22Rv1 (cell line): ENCODE measurements at regions not wholly inside any gene's neighbourhood (a gene's known extent, or its start where the extent isn't known, plus 50 kb on each side); places are given as distances from the start of the nearest gene placed in this dataset.

Experiments used
- H3K27ac ChIP-seq: fragments of 450-650 bp; 2 replicates; pipeline ENCODE4 v1.5.1; 2017
- ZFX ChIP-seq: fragments of 450-650 bp; IDR thresholded peaks from 2 replicates; pipeline ENCODE4 v1.6.1; 2017; ENCODE audit warnings: antibody characterized with exemption, borderline replicate concordance
- TF ChIP-seq, protein P1 (sequence below): fragments of 450-650 bp; IDR thresholded peaks from 2 replicates; pipeline ENCODE4 v1.5.1; 2017; ENCODE audit warnings: mild to moderate bottlenecking

DNA sequence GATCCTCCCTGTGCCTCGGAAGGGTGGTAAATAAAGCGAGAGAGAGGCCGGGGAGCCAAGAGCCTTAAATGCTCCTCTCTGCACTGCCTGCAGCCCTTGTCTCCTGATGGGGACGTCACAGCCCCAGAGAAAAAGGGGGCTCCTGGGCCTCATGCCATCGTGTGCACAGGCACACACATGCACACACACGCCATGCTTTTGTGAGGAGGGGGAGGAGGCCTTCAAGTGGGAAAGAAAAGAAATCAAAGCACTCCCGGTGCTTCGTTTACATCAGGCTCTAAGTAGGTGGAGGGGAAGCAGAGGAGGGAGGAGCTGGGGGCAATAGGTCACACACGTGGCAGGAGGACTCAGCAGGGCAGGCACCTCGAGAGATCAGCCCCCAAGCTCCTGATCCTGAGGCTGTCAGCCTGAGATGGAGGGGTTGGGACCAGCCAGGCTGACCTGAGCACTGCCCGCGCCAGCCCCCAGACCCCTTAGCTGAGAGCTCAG is 68.2 kb upstream of the NECTIN1 start:
- TF ChIP-seq, protein P1, sequence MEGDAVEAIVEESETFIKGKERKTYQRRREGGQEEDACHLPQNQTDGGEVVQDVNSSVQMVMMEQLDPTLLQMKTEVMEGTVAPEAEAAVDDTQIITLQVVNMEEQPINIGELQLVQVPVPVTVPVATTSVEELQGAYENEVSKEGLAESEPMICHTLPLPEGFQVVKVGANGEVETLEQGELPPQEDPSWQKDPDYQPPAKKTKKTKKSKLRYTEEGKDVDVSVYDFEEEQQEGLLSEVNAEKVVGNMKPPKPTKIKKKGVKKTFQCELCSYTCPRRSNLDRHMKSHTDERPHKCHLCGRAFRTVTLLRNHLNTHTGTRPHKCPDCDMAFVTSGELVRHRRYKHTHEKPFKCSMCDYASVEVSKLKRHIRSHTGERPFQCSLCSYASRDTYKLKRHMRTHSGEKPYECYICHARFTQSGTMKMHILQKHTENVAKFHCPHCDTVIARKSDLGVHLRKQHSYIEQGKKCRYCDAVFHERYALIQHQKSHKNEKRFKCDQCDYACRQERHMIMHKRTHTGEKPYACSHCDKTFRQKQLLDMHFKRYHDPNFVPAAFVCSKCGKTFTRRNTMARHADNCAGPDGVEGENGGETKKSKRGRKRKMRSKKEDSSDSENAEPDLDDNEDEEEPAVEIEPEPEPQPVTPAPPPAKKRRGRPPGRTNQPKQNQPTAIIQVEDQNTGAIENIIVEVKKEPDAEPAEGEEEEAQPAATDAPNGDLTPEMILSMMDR, result no peak
- no peak for TF ChIP-seq ZFX
- no peak overlapping the region for H3K27ac ChIP-seq

DNA sequence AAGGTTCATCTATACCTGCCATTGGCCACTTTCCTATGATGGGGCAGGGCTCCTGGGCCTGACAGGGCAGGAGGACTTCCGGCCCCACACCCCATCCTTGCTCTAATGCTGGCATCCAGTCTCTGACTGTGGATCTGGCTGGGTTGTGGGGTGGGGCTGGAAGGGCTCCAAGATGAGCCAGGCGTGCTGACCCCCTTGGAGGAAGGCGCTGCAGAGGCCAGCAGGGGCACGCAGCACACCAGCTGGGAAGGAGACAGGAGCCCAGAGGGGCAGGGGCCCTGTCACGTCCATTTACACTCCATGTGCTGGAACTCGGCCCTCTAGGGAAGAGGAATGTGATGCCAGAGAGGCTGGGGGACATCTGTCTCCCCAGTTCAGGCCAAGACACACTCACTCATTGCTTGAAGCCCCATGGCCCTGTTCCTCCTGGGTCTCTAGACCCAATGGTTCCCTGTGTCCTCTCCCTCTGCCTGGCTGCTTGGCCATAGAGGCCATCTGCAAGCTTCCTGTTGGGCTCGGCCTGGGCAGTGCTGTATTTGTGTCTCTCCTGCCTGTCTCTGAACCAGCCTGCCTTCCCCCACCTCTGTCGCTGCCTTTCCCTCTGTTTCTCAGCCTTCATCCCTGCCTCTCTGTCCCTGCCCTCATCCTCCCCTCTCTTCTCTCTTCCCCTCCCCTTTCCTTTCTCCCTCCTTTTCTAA is 67.5 kb upstream of the NECTIN1 start:
- H3K27ac ChIP-seq, result no peak overlapping the region

DNA sequence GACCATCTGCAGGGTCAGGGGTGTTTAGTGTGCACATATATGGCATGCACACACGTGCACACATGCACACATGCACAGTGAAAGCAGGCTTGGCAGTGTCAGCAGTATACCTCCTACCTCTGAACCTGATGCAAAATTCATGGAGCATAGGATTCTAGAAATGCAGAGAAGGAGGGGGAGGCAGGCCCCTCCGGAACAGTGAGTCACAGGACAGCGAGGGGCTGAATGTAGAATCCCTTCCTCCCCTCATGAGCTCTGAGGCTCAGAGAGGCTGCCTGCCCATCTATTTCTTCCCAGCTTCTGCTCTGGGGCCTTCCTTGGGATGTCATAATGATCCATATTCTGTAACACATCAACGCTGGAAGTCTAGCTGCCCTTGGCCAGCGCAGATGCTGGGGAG is 66.7 kb upstream of the NECTIN1 start:
- no peak for TF ChIP-seq ZFX
- TF ChIP-seq, protein P1, result no peak
- H3K27ac ChIP-seq, result no peak overlapping the region

More for the DNA sequence above, 67.5 kb upstream of the NECTIN1 start:
- TF ChIP-seq ZFX, result no peak
- TF ChIP-seq, protein P1, result no peak

DNA sequence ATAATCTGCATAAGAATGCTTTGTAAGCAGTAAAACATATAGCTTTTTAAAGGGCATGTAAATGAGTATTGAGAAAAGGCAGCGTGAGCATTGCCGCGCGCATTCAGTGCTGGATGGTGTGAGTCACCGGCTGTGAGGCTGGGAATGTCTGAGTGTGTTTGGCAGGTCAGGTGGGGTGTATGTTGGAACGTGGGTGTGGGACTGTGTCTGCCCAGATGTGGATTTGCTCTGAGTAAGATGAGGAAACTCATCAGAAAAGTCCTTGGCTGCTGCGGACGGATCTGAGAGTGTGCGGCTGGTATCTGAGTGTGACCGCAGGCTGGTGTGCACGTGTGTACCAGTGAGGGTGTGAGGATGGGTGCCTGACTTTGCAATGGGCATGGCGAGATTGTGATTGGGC is 66.2 kb upstream of the NECTIN1 start:
- H3K27ac ChIP-seq, result no peak overlapping the region
- TF ChIP-seq, protein P1, result no peak

DNA sequence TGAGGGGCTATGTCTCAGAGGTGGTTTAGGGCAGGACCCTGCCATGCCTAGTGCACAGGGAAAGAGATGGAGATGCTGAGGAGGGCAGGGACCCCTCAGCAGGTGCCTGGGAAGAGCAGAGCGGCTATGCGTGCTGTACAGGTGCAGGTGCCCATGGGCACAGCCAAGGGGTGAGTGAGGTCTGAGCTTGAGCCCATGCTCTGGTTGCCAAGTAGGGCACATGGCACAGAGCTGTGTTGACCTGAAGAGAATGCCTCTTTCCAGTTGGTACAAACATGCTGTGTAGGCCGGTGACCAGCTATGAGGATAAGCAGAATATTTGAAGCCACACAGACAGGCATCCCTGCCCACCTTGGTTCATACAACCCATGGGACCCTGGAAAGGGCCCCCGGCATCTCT is 65.8 kb upstream of the NECTIN1 start:
- TF ChIP-seq, protein P1, result no peak
- no peak for TF ChIP-seq ZFX
- no peak overlapping the region for H3K27ac ChIP-seq

DNA sequence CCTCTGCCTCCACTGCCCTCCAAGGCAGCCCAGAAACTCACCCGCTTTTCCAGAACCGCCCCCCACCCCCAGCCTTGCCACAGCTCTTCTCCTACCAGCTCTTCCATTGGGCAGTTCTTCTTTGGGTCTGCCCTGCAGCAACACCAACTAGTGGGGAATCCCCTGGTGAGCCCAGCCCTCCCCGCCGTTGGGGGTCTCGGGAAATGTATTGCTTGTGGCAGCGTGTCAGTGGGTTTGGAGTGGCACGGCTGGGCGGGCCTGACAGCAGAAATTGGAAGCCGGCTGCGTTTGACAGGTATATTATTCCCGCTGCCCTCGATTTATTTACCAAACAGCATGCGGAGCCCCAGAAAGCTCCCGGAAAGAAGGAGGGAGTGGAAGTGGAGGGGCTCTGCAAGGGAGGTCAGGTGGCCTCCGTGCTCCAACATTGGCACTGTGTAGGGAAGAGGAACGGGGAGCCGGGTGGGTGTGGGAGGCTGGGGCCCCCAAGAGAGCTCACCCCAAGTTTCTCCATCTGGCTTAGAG is 65.2 kb upstream of the NECTIN1 start:
- TF ChIP-seq, protein P1, result no peak
- no peak for TF ChIP-seq ZFX
- no peak overlapping the region for H3K27ac ChIP-seq

DNA sequence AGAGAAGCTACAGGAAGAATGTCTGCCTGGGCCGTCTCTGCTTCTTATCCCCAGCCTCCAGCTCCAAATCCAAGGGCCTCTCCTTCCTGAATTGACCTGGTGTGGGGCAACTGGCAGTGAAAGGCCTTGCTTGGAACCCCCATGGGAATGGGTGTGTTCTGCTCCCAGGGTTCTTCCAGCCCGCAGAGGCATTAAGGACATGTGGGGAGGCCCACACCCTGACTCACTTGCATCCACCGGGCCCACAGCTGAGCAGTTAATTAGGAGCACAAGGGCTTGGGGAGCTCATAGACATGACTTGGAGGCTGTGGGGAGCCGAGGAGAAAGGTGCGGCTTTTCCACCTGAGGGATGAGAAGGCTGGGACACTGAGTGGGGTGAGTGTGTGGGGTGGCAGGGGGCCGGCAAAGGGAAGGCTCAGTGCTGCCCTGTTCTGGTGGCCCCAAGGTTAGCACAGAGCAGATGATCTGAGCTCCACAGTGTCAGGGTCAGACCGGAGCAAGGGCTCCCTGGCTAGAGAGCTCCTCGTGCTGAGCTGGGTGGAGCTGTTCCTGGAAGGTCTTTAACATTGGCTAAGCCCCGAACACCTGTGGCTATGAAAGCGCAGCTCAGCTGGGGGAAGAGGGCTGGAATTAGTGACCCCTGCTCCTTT is 64.5 kb upstream of the NECTIN1 start:
- TF ChIP-seq, protein P1, result no peak
- TF ChIP-seq ZFX, result no peak
- no peak overlapping the region for H3K27ac ChIP-seq
